Superior temporal gyrus (tissue), 1 donor: ENCODE measurements at regions not wholly inside any gene's neighbourhood (a gene's known extent, or its start where the extent isn't known, plus 50 kb on each side); places are given as distances from the start of the nearest gene placed in this dataset.

Experiments
- DNase-seq: peaks from one replicate; pipeline ENCODE4 v3.0.0-alpha.2; 2016; ENCODE audit errors: extremely low spot score

DNA sequence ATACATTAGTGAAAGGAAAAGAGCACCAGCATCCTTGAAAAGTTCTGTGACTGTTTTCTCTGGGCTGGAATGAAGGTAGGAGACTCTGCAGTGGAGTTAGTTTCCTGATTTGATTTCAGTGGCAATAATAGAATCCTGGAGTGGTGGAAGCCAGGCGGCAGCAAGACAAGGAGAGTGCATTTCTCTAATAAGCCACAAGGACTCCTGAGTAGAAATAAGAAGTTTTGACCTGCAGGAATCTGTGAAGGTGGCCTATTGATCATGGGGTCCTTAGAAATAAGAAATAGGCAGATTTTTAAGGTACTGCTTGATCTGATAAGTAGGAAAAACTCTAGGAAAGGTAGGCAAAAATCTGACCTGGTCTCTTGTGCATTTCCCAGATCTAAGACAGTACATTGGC lies 68.4 kb upstream of the ELOVL5 start:
- DNase-seq: no peak

DNA sequence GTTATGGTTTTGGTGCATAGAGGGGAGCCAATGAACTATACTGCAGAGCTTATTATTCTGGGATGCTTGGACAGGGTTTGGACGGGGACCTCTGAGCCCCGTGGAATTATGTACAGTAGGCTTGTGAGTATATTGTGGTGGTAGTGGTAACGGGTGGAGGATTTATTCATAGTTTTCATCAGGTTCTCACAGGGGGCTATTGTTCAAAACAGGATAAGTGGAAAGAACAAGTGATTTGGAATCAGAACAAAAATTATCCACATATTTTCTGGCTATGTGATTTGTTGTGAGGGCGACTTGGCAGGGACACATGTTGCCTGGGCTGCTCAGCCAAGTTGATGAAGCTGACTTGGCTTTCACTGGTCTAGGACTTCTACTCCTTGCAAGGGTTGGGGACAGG lies 64.6 kb upstream of the ELOVL5 start:
- DNase-seq: no peak

DNA sequence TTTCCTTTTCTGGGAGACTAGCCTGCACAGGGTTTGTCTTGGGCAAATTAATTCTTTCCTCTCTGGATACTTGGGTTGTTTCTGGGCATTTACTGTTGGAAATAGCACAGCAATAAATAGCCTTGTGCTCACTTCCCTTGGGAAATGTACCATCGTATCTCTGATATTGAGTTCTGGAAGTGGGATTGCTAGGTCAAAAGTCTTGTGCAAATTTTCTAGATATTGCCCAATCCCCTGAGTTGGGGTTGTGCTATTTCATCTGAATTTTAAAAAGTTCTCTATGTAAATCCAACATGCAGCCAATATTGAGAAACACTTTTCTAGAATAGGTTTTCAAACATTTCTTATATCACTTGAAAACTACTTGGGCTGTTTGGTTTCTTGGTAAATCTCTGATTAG lies 64.0 kb upstream of the ELOVL5 start:
- DNase-seq: no peak

DNA sequence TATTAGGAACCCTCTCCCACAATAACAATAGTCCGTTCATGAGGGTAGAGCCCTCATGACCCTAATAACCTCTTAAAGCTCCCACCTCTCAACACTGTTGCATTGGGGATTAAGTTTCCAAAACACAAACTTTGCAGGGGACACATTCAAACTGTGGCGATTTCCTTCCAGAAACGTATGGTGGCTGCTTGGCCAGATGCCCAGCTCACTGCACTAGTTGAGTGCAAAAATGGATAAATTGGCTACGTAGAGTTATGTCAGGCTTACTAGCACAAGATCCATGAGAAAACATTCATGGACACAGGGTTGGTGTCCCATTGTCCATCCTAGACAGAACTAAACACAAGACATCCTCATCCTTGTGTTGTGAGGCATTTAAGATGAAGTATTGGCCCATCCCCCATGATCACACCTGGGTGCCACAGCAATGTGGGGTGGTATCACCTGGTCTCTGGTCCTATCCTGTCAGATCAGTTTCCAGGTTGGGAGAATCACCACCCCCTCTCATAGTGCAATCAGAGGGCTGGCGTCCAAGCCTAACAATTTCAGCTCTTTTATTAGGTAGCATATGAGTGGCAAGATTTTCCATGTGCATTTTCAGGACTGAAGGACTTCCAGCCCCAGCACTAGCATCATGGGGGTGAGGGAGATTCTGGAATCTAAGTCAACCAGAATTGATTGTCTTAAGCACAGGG lies 63.4 kb upstream of the ELOVL5 start:
- no peak for DNase-seq

DNA sequence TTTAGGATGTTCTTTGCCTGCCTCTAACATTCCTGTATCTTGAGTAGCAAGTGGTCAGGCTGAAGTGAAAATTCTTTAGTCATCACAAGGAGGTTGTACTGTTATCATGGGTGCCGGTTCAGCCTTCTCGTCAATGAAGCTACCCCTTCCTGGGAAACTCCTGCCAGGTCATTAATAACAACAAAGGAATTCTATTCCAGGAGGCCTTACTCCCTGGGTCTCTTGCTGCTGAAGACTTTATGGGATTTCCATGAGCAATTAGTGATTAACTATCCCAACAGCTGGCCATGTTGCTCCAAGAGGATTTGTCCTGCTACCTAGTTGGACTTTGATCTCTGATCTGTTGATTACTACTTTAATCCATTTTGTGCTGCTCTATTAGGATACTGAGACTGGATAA lies 62.7 kb upstream of the ELOVL5 start:
- no peak for DNase-seq

DNA sequence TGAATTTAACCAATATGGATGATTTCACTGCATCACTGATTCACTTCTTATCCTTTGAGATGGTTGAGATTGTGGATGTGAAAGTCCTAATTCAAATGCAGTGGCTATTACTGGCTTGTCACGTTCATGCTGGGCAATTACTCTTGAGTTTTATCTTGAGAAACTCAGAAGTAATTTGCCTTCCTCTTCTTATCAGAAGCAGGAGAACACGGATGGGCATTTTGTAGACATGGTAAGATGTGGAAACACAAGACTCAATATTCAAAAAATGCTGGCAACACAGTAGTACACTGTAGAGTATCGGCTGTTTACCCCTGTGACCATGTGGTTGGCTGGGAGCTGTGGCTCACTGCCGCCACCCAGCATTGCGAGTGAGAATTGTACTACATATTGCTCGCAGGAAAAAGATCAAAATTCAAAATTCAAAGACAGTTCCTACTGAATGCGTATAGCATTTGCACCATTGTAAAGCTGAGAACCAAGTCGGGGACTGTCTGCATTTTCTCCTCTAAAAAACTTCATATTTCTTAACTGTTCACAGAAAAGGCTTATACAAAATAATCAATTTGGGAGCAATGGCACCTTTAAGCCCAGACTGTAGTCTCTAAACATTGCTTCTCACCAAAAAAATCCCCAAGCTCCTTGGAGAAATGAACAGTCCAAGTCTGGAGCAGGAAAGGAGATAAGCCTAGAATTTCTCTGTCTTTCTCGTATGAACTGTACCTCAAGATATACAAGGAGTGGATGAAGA lies 61.9 kb upstream of the ELOVL5 start:
- DNase-seq: peak; percentile 65

DNA sequence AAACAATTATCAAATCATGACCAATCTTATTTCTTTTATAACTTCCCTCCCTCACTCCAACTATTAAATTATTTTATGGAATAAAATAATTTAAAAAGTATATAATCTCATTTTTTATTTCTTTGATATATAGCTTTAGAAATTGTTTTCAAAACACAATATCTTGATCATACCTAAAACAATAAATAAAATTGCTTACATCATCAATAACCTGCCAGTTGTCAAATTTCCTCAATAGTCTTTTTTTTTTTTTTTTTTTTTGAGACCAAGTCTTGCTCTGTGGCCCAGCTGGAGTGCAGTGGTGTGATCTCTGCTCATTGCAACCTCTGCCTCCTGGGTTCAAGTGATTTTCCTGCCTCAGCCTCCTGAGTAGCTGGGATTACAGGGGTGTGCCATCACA lies 60.1 kb upstream of the ELOVL5 start:
- DNase-seq: no peak

DNA sequence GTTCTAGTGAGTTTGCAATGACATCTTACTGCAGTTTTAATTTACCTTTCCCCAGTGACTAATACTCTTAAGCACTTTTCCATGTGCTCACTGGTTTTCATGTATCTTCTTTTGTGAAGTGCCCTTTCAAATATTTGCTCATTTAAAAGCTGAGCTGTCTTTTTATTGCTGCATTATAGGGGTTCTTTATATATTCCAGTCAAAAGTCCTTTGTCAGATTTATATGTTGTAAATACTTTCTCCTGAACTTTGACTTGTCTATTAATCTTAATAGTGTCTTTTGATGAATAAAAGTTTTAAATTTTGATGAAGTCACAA lies 50.2 kb upstream of the ELOVL5 start:
- no peak for DNase-seq

DNA sequence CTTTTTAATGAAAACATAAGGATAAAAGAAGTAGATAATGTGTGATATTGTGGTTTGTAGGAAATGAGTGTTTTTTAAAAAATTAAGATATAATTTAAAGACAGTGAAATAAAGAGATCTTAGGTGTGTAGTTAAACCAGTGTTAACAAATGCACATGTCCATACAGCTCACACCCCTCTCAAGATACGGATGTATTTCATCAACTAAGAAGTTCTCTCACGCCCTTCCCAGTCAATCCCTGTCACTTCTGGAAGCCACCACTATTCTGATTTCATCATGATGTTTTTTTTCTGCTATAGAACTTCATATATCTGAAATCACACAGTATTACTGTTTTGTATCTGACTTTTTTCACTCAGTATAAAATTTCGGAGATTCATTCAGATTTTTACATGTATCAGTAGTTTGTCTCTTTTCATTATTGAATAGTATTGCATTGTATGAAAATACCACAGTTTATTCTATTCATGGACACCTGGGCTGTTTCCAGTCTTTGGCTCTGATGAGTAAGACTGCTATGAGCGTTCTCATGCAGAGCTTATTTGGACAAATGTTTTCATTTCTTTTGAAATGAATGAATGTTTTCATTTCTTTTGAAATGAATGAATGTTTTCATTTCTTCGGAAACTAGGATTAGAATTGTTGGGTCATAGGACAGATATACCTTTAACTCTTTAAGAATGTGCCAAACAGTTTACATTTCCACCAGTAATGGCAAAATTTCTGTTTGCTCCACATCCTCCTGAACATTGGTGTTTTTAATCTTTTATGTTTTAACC lies 49.7 kb upstream of the ELOVL5 start:
- no peak for DNase-seq
